K562 (cell line): ENCODE measurements at regions not wholly inside any gene's neighbourhood (a gene's known extent, or its start where the extent isn't known, plus 50 kb on each side); places are given as distances from the start of the nearest gene placed in this dataset.

ENCODE experiments used
- CTCF ChIP-seq, 3 experiments: IDR thresholded peaks in 2 of 3; conservative IDR thresholded peaks in 1 of 3; 2 replicates each; pipeline ENCODE4 v1.5.1; 2011 to 2012; ENCODE audit warnings: low read length in 3 of 3, mild to moderate bottlenecking in 3 of 3, control low read depth in 2 of 3, improper control_type of control experiment in 1 of 3, inconsistent platforms in 1 of 3, low read depth in 1 of 3, mixed read lengths in 1 of 3, moderate library complexity in 1 of 3; ENCODE audit not compliant: insufficient read depth in 2 of 3
- RAD51 ChIP-seq: fragments of 450-650 bp; IDR thresholded peaks from 2 replicates; pipeline ENCODE4 v1.7.1; 2016; ENCODE audit warnings: low read depth, mild to moderate bottlenecking, borderline replicate concordance
- TRIM28 ChIP-seq: fragments of 450-650 bp; IDR thresholded peaks from 2 replicates; pipeline ENCODE4 v1.6.1; 2017

- TF ChIP-seq RAD51 (no peak), TRIM28 (no peak), CTCF (IDR thresholded peaks at IDR 0.05 in 2 of 3, conservative IDR thresholded peaks at IDR 0.05 in 1 of 3; ENCODE audit: insufficient read depth in 2 of 3, low read depth in 1 of 3, low read length in 3 of 3) (no peak)
Measured at GRCh38 chr10:133026726-133027395, 60.9 kb upstream of the ADGRA1 start.
